Calu3 (cell line): ENCODE measurements at regions not wholly inside any gene's neighbourhood (a gene's known extent, or its start where the extent isn't known, plus 50 kb on each side); places are given as distances from the start of the nearest gene placed in this dataset.

Experiments
- BruUV-seq: library from RNA; stranded (reverse); fragments of 400-500 nt; replicated peaks from 2 replicates; lab custom pipeline; 2021; lab: Mats Ljungman, UMichigan
- CTCF ChIA-PET: fragments of 300-600 bp; sonication (Branson Sonifier 250); formaldehyde crosslinking; loops from one replicate; lab custom pipeline; 2022; ENCODE audit warnings: antibody characterized with exemption; lab: Charles Lee
- DNase-seq: peaks from one replicate; pipeline ENCODE4 v3.0.0; 2022
- H3K27ac Mint-ChIP-seq: one replicate; pipeline ENCODE4 v1.8.0; 2022; ENCODE audit warnings: mixed read lengths; ENCODE audit not compliant: unreplicated experiment
- H3K27me3 Mint-ChIP-seq: one replicate; pipeline ENCODE4 v1.8.0; 2022; ENCODE audit warnings: mixed read lengths; ENCODE audit not compliant: unreplicated experiment
- H3K36me3 Mint-ChIP-seq: one replicate; pipeline ENCODE4 v1.8.0; 2022; ENCODE audit warnings: mild to moderate bottlenecking, moderate library complexity, mixed read lengths; ENCODE audit not compliant: insufficient read depth, unreplicated experiment
- H3K4me1 Mint-ChIP-seq: one replicate; pipeline ENCODE4 v1.8.0; 2022; ENCODE audit warnings: mild to moderate bottlenecking, low read depth, mixed read lengths; ENCODE audit not compliant: unreplicated experiment
- H3K4me3 Mint-ChIP-seq: one replicate; pipeline ENCODE4 v1.8.0; 2022; ENCODE audit warnings: mild to moderate bottlenecking, low read depth, moderate library complexity, mixed read lengths; ENCODE audit not compliant: unreplicated experiment
- H3K9me3 Mint-ChIP-seq: one replicate; pipeline ENCODE4 v1.8.0; 2022; ENCODE audit warnings: low read depth, mixed read lengths; ENCODE audit not compliant: unreplicated experiment
- CTCF ChIP-seq: fragments of 200-600 bp; IDR thresholded peaks from one replicate; pipeline ENCODE4 v1.8.0; 2022; ENCODE audit warnings: antibody characterized with exemption; ENCODE audit not compliant: unreplicated experiment
- intact Hi-C: fragments of 100-400 bp; cut with micrococcal nuclease; formaldehyde crosslinking; loops from one replicate; pipeline ENCODE4 v1.10.0; 2022; ENCODE audit not compliant: unreplicated experiment

DNA sequence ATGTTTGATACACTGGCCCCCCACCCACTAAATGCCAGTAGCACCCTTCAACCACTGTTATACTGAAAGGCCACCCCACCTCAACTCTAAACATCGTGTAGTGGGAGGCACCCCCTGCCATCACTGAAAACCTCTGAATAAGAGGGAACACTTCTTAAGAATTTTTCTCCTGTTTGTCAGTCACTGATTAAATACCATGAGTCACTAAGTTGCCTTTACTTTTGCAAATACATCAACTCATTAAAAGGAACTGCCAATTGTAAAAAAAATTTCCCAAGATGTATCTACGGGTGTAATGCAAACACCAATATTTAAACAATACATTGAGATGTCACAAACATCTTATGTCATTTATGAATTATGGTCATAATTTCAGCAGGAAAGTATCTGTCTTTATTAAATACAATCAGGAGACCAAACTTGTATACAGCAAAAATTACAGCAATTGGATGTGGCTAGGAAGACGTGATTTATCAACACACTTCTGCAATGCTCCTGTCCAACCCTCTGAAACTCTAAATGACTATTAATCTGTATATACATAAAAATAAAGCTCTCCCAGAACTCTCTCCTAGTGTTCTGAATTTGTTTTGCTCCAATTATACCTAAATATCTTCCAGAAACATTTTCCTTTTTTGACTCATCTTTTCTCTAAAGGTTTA, 144.1 kb upstream of the STK17B start:
- Mint-ChIP-seq H3K36me3 (no peaks in the 10 kb centered on the region), H3K4me1 (peaks cover 23% of the 10 kb centered on the region), H3K4me3 (no peak overlapping the region), H3K27ac (peak overlapping the region; percentile 12), H3K27me3 (no peaks in the 10 kb centered on the region), H3K9me3 (peaks cover 2% of the 10 kb centered on the region)
- BruUV-seq, result no TSS peak
- intact Hi-C loops, result no loop called here
- CTCF ChIA-PET, result interaction anchor here (0.7 kb wide), 1 partner anchor 90 kb away, joined by 3 read pairs; no protein-coding TSS in a partner anchor
- DNase-seq, result no peak
- no peak for TF ChIP-seq CTCF

DNA sequence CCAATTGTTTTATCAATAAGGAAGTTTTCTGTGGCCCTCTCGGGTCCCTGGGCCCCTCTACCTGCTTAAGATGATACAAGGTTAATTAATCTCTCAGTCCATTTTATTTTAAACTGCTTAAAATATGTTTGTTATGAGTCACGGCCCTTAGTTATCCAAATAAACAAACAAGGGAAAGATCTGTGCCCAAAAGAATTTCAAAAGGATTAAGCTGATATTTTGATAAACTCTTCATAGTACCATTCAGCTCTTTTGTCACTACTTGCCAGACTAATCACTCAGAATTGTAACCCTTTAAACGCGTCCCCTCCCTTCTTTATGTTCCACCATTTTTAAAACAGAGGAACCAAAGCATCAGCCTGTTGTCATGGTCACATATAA, 144.7 kb upstream of the STK17B start:
- DNase-seq, result no peak
- intact Hi-C loops, result no loop called here
- no peak for TF ChIP-seq CTCF
- Mint-ChIP-seq H3K27ac (peak overlapping the region; percentile 12), H3K4me1 (peaks cover 23% of the 10 kb centered on the region), H3K27me3 (no peaks in the 10 kb centered on the region), H3K36me3 (no peaks in the 10 kb centered on the region), H3K9me3 (peaks cover 2% of the 10 kb centered on the region), H3K4me3 (no peak overlapping the region)
- BruUV-seq, result no TSS peak
- CTCF ChIA-PET, result interaction anchor here (0.7 kb wide), 1 partner anchor 89 kb away, joined by 3 read pairs; no protein-coding TSS in a partner anchor

- CTCF ChIA-PET, result interaction anchor here (1.0 kb wide), 1 partner anchor 16 kb away, joined by 3 read pairs; no protein-coding TSS in a partner anchor
- Mint-ChIP-seq H3K9me3 (no peaks in the 10 kb centered on the region), H3K4me3 (no peak overlapping the region), H3K27me3 (no peaks in the 10 kb centered on the region), H3K36me3 (no peaks in the 10 kb centered on the region), H3K27ac (no peak overlapping the region), H3K4me1 (peaks cover 23% of the 10 kb centered on the region)
- no peak for TF ChIP-seq CTCF
- no TSS peak for BruUV-seq
- intact Hi-C loops, result no loop called here
- DNase-seq, result no peak
These were observed 147.4 kb upstream of the STK17B start for GRCh38 chr2:196318517-196319377.

- no peaks in the 10 kb centered on the region for H3K4me1 Mint-ChIP-seq
- no peak for TF ChIP-seq CTCF
- intact Hi-C loops, result no loop called here
- CTCF ChIA-PET, result no interaction called here
- no peaks in the 10 kb centered on the region for H3K9me3 Mint-ChIP-seq
- BruUV-seq, result no TSS peak
- H3K4me3 Mint-ChIP-seq, result no peak overlapping the region
- no peak for DNase-seq
- no peaks in the 10 kb centered on the region for H3K36me3 Mint-ChIP-seq
- H3K27ac Mint-ChIP-seq, result no peak overlapping the region
- no peaks in the 10 kb centered on the region for H3K27me3 Mint-ChIP-seq
These were observed 151.8 kb upstream of the STK17B start for GRCh38 chr2:196322973-196323810.
